SKM-1 (cell line): ENCODE measurements at regions not wholly inside any gene's neighbourhood (a gene's known extent, or its start where the extent isn't known, plus 50 kb on each side); places are given as distances from the start of the nearest gene placed in this dataset.

Source experiments
- DNase-seq: peaks from one replicate; lab custom pipeline; 2025; ENCODE audit not compliant: unreplicated experiment; lab: John Stamatoyannopoulos, UW

DNA sequence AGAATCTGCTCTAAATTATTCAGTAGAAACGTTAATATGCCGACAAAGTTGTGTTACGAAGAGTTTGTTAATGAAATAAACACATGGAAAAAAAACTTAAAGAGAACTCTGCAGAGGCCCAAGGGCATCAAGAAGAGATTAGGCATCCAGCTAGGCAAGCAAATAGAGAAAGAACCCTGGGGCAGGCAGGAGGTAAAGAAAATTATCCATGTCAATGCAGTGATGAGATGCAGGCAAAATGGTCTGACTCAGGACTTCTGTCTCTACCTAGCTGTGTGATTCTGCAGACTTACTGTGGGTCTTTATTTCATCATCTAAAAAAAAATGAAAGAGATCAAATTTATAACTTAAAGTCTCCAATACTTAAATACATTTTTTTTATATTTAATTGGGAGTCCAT is 448.0 kb downstream of the HAO1 start:
- DNase-seq, result no peak

DNA sequence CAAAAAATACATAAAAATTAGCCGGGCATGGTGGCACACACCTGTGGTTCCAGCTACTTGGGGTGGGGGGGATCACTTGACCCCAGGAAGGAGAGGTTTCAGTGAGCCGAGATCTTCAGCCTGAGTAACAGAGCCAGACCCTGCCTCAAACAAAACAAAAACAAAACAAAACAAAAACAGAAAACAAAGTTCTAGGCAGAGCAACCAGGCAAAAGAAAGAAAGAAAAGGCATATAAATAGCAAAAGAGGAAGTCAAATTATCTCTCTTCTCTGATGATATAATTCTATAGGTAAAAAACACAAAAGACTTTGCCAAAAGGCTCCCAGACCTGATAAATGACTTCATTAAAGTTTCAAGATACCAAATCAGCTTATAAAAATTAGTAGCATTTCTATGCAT is 446.9 kb downstream of the HAO1 start:
- DNase-seq, result no peak

DNA sequence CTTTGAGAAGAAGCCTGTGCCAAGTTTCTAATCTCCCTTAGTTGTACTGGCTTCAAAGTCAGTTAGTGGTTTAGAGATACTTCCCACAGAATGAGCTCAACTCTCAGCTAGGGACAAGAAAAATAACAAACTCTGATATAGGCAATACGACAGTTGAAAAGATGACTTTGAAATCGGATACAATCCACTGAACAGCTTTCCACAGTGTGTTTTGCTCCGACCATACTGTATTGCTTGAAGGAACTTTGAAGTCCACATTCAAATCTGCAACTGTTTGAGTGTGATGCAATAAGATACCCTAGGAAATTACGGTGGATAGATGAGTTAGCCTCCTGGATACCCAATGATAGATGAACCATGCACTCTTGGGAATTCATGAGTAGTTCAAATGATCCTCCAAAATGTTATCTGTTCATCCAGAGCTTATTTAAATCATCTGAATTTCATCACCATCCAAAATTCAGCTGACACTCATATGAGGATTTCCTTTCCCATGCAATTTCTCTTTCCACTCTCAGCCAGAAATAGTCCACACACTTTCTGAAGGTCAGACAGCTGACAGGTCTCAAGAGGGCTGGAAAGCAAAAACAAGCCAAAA is 443.8 kb downstream of the HAO1 start:
- DNase-seq, result no peak

DNA sequence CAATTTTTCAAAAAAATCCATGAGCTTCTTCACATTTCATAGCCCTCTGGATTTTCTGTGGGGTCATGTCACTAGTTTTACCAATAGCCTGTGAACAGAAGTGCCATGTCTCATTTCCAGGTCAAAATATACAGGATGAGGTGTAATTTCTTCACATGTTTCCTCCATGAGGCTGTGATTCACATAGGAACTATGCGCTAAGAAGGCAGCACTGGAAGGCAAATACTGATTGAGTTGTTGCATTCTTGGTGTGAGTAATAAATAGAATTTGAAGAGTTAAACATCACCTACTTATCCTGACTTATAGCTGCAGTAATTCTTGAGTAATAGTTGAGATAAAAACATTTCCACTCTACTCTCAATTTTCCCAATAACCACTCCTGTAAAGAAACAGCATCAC is 442.3 kb downstream of the HAO1 start:
- no peak for DNase-seq

DNA sequence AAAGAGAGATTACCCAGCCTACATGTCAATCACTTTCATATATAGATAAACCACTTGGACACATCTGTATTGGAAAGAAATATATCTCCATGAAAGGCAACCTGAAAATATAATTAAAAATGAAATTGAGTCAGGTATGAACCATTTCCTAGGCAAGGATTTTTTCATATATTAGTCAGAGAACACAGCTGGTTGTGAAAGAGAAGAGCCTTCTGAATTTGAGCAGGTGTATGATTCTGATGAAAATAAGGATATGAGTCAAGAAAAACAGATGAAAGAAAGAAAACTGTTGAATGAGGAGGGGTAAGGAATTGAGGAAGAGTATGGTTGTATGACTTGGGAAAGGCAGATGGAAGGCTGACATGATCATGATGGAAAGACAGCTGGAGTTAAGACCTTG is 441.1 kb downstream of the HAO1 start:
- no peak for DNase-seq

DNA sequence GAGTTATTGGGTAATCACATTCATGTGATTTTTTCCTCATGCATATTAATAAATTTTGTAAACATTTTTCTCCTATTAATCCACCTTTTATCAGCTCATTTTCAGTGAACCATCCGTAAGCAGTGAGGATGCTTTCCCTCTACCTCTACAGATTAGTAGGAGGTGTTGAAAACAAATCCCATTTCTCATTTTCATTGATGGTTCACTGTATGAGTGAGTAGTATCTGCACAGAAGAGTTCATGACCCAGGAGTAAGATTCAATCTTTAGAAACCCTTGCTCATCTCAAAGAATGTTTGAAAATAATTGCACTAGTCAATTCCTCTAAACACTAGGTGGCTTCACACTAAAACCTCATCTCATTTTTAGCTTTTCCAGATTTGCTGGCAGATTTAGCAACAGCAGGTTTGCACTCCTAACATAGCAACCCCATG is 440.0 kb downstream of the HAO1 start:
- no peak for DNase-seq

DNA sequence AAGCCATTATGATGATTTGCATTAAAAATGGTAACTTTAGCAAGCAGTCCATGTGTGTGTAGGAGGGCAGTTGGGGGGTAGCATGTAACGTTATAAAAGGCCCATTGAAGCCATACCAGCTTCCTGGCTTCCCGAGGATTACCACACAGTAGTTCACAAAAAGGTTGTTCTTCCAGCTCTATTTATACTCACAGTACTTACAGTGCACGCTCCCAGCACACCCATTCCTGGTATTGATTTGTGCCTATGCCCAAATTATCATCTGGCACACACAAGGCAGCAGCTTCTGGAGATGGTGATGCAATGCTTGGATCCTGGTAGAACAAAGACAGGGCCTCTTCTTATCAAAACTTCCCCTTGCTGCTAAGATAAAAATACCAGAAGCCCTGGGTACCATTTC is 436.8 kb downstream of the HAO1 start:
- no peak for DNase-seq

DNA sequence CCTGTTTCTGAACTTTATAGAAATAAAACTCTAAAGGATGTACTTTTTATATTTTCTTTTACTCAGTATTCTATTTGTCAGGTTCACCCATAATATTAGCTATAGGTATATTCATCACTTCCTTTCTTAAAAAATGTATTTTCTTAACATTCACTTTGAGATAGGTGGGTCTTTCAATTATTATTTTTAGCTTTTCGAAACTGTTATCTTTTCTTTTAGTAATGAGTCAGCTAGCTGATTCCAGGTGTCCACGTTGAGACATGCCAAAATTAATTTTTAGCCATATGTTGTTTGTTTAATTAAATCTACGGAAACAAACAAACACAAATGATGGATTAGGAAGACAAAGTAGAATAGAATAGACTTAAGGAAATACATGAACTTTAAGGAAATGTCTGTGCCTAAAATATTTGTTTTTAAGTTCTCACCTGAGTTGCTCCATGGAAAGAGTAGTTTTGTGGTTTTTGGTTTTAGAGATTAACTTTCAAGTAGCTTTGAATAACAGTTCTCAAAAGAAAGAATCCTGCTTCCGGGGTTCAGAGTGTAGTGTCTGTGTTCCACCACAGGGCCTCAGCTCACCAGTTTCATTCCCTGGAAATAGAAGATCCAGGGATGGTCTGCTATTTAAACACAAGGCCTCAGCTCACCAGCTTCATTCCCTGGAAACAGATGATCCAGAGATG is 435.0 kb downstream of the HAO1 start:
- DNase-seq, result no peak

DNA sequence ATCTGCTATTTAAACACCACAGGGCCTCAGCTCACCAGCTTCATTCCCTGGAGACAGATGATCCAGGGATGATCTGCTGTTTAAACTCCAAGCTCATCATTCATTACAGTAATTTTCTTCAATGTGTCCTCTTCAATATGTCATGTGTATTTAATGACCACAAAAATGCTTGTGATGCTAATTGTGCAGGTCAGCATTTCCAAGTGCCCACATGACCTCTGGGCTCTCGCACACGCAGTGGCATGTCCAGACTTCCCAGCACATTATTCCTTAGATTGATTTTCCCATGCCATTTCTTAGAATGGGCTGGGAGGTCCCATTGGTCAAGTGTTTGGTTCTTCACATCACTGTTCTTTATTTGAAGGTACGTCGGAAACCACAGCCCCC is 434.4 kb downstream of the HAO1 start:
- no peak for DNase-seq

DNA sequence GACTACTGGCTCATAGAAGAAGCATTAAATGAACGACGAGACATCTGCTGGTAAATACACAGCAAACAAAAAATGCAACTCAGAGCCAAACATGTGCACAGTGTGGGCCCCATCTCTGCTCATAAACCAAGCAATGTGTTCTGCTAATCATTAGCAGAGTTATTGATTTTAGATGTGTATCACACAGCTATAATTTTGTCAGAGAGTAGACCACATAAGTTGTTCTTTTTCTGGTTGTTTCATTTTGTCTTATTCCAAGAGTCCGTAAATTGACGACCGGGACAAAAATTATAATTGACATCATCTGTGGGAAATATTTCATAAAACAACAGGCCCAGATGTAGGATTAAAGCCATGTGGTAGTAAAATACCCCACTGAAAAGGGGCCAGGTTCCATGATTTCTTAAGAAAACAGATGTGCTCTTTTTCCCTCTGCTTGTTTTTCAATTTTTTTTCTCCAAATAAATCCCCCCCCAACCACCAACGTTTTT is 423.6 kb downstream of the HAO1 start:
- DNase-seq, result no peak

DNA sequence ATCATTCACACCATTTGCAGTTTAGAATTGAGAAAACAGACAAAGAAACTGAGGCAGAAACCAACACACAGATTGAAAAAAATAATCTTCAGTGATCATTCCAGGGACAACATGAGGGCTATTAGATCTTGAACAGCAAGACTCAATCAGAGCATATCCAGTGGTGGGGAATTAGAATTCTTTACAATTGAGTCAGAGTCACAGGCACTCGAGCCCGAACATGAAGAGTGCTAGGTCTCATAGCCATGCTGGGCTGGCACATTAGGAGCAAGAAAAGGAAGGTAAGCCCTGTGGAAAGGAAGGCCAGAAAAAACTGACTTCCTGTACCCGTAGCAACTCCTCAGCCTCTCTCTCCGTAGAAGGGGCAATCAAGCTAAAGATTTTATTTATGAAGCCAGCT is 419.9 kb downstream of the HAO1 start:
- no peak for DNase-seq

DNA sequence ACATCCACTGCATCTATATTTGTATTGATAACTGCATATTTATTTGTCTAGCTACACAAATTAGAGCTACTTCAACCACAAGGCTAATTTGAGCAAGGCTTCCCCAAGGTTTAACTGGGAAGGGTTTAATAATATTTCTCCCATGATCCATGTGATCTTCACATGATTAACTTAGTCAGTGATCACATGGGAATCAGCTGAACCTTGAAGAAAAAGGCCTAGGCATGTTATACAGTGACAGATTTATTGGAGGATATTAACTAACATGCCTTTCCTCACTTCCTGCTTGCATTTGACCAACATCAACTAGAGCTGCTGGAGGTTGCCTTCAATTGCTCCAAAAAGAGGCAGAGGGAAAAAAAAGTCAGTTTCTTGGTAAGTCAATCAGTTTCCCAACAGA is 417.0 kb downstream of the HAO1 start:
- DNase-seq, result no peak

DNA sequence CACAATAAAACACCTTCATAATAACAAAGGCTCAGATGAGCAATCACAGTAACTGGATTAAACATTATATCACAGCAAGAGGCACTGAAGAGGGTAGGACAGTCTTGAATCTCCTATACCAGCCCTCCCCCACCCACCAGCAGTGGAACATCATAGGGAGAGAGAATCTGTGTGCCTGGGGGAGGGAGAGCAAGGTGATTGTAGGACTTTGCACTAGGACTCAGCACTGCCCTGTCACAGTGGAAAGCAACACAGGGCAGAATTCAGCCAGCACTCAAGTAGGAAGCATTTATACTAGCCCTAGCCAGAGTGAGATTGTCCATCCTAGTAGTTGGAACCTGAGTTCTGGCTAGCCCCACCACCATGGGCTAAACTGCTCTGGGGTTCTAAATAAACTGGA is 400.2 kb downstream of the HAO1 start:
- DNase-seq, result no peak

DNA sequence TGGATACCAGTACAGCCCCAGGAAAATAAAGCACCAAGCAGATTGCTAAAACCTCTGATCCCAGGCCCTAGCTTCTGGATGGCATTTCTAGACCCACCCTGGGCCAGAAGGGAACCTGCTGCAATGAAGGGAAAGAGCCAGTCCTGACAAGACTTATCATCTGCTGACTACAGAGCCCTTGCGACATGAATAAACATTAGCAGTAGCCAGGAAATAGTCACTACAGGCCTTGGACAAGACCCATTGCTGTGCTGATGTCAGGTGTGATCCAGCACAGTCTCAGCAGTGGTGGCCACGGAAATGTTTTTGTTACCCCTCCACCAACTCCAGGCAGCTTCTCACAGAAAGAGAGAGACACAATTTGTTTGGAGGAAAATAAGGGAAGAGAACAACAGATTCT is 399.3 kb downstream of the HAO1 start:
- DNase-seq, result no peak

DNA sequence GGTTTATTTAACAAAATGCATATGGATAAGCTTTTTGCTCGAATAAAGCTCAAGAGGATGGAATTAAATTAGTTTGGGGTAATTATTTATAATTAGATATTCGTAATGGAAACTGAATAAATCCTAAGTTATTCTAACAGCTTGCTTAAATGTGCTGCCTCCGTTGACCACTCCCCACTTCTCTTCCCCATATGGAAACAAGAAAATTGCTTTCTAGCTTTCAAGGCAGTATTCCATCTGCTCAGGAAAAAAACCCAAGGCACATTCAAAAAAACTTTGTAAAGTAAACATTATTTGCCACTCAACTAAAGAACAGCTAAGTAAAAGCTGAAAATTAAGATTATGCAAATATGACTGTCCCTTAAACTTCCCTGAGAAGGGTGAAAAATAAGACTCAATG is 369.2 kb downstream of the HAO1 start:
- DNase-seq, result no peak

DNA sequence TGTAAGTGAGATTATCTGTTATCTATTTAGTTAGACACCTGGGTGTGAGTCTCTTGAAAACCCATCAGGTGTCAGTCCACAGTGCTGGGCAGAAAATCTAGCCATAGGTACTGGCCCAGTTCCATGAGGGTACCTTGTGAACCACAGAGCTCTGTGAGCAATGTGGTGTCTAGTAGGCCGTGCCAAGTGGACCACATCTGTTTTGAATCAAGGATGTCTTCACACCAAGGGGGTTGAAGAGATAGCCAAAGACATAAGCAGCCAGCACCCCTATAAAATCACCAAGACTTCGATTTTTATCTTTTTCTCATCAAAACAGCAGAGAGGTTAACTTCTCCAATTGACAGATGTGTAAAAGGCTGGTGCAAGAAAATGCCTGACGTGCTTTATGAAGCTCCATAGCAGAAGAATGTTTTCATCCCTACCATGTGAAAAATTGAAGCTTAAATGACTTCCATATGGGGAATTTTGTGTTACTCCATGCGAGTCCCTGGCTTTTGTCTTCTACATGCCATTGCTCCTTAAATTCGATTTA is 368.7 kb downstream of the HAO1 start:
- no peak for DNase-seq

DNA sequence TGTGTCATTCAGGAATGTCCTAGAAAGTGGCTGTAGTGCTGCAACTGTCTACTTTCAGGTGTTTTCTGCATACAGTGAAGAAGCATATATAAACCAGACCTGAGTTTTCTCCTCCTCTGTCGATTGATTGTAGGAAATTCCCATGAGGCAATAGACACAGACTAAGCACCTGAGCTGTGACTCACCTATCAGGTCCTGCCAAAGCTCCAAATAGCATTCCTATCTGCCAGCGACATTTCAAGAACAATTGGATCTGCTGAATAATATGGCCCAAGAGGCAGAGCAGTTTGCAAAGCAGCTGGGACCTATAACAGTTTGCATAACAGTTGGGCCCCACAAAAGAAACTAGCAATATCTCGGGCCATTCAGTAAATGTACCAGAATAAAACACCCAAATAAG is 360.4 kb downstream of the HAO1 start:
- no peak for DNase-seq

DNA sequence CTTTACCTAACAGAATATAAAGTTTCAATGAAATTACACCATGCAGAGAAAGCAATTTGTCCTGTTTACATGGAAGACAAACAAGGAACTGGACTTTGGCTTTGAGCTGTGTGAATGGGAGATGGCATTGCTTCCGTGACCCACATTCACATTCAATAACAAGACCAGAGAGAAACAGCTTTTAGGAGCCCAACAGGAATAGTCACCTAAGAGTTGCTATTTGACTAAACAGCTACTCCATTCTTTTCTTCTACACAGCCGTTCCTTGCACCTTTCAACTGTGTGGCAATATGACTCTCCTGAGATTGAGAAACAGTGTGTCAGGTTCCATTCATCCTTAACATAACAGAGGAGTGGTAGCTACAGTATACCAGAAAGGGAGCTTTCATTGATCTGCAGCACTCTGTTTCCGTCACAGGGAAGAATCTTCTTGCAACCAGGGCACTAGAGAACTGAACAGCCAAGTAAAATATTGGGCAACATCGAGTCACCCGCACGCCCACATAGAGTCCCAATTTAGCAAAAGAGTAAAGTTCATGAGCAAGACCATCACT is 355.1 kb downstream of the HAO1 start:
- no peak for DNase-seq

DNA sequence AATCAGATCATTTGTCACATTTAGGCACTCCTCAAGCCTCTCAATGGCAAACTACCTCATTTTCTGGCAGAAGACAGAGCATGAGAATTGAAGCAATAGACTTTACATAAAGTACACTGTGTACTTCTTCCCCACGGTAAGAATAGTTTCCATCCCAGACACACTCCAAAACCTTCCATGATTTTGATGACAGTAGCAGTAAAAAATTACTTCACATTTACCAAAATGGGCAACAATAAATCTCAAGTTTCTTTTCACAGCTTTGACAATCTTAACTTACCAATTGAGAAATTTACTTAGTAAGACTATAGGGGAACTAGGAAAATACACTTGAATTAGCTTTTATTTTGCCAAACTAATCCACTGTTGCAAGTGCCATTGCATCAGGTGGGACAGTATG is 353.8 kb downstream of the HAO1 start:
- DNase-seq, result no peak

DNA sequence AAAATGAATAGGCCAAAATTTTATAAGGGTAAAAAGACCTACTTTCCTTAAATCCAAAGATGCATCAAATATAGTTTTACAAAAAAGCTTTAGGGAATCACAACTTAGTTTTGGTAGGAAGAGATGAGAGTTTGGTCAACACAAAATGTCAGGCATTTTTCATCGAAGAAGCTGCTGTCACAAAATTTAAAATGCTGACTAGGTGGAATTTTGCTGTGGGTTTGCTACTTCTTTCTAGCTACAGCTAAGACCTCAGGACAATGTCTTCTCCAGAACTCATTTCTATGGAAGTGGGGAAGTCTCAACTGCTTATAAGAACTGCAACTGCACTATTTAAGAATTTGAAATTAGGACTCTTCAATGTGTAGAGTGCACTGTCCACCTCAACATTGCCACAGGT is 351.1 kb downstream of the HAO1 start:
- no peak for DNase-seq

DNA sequence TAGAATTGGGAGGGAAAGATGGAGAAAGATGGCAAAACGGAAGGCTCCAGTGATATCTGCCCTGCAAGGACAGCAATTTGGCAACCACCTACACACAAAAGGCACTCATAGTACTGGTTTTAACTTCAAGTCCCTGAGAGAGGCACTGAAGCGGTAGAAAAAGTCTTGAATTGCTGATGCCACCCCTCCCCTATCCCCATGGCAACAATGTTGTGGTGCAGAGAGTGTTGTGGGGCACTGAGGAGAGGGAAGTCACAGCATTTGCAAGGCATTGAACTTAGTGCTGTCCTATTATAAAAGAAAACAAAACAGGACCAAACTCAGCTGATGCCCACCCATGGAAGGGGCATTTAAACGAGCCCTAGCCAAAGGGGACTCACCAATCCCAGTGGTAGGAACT is 343.7 kb downstream of the HAO1 start:
- no peak for DNase-seq

DNA sequence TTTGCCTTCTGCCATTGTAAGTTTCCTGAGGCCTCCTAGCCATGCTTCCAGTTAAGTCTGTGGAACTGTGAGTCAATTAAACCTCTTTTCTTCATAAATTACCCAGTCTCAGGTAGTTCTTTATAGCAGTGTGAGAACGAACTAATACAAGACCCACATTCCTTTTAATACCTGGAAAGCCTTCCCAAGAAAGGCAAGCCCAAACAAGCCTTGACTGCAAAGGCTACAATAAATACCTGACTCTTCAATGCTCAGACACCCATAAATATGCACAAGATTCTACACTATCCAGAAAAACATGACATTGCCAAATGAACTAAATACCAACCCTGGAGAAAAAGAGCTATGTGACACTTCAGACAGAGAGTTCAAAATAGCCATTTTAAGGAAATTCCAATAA is 338.8 kb downstream of the HAO1 start:
- no peak for DNase-seq

DNA sequence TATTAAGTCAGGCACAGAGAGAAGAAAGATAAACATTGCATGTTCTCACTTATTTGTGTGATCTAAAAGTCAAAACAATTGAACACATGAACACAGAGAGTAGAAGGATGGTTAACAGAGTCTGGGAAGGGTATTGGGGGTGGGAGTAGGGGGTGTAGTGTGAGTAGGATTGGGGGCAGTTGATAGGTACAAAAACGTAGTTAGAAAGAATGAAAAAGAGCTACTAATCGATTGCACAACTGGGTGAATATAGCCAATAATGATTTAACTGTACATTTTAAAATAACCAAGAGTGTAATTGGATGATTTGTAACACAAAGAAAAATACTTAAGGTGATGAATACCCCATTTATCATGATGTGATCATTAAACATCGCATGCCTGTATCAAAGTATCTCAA is 333.3 kb downstream of the HAO1 start:
- DNase-seq, result no peak
